OCI-LY1 (cell line): ENCODE measurements at regions not wholly inside any gene's neighbourhood (a gene's known extent, or its start where the extent isn't known, plus 50 kb on each side); places are given as distances from the start of the nearest gene placed in this dataset.

Source experiments
- H2AFZ ChIP-seq: fragments of 200-600 bp; sonication (generic), shearing (Covaris generic); 2 replicates; pipeline ENCODE4 v1.6.0; 2014; ENCODE audit warnings: antibody characterized with exemption, mild to moderate bottlenecking, low read length
- H3F3A ChIP-seq: fragments of 200-600 bp; sonication (generic), shearing (Covaris generic); 2 replicates; pipeline ENCODE4 v1.6.0; 2014; ENCODE audit warnings: mild to moderate bottlenecking, antibody characterized with exemption, low read length, moderate library complexity; ENCODE audit not compliant: insufficient read depth
- H3K27ac ChIP-seq: fragments of 200-600 bp; sonication (generic); 2 replicates; pipeline ENCODE4 v1.5.1; 2014; ENCODE audit warnings: low read length, mixed run types, mild to moderate bottlenecking, low read depth; ENCODE audit not compliant: poor library complexity, severe bottlenecking
- H3K27me3 ChIP-seq: fragments of 200-600 bp; sonication (generic); 2 replicates; pipeline ENCODE4 v1.6.0; 2014; ENCODE audit warnings: antibody characterized with exemption, mild to moderate bottlenecking, low read length, moderate library complexity; ENCODE audit not compliant: insufficient read depth
- H3K36me3 ChIP-seq: fragments of 200-600 bp; sonication (generic); 2 replicates; pipeline ENCODE4 v1.6.1; 2014; ENCODE audit warnings: mild to moderate bottlenecking, antibody characterized with exemption, low read length, moderate library complexity, mixed read lengths; ENCODE audit not compliant: insufficient read depth
- H3K4me1 ChIP-seq: fragments of 200-600 bp; sonication (generic); 2 replicates; pipeline ENCODE4 v1.5.1; 2014; ENCODE audit warnings: mild to moderate bottlenecking, low read length, moderate library complexity; ENCODE audit not compliant: insufficient read depth, severe bottlenecking
- H3K4me2 ChIP-seq: fragments of 200-600 bp; sonication (generic), shearing (Covaris generic); 2 replicates; pipeline ENCODE4 v1.6.1; 2014; ENCODE audit warnings: low read length
- H3K4me3 ChIP-seq: fragments of 200-600 bp; sonication (generic); 2 replicates; pipeline ENCODE4 v1.5.1; 2014; ENCODE audit warnings: low read length, low read depth, mild to moderate bottlenecking, mixed read lengths; ENCODE audit not compliant: poor library complexity, severe bottlenecking
- H3K79me2 ChIP-seq: fragments of 200-600 bp; shearing (Covaris generic); 2 replicates; pipeline ENCODE4 v1.6.1; 2016; ENCODE audit warnings: mixed run types, low read length, mixed read lengths; ENCODE audit not compliant: insufficient read depth
- H3K9ac ChIP-seq: fragments of 200-600 bp; sonication (generic), shearing (Covaris generic); 2 replicates; pipeline ENCODE4 v1.6.1; 2014; ENCODE audit warnings: mild to moderate bottlenecking, low read length, mixed read lengths
- H3K9me2 ChIP-seq: fragments of 200-600 bp; sonication (generic), shearing (Covaris generic); 2 replicates; pipeline ENCODE4 v1.6.1; 2014; ENCODE audit warnings: low read depth, mild to moderate bottlenecking, low read length, mixed read lengths
- H3K9me3 ChIP-seq: fragments of 200-600 bp; shearing (Covaris generic); 2 replicates; pipeline ENCODE4 v1.6.1; 2014; ENCODE audit warnings: low read length, mixed read lengths
- H4K20me1 ChIP-seq: fragments of 200-600 bp; sonication (generic), shearing (Covaris generic); 2 replicates; pipeline ENCODE4 v1.6.0; 2016; ENCODE audit warnings: mild to moderate bottlenecking, low read length; ENCODE audit not compliant: insufficient read depth
- CTCF ChIP-seq: fragments of 200-600 bp; sonication (generic), shearing (Covaris generic); IDR thresholded peaks from 2 replicates; pipeline ENCODE4 v1.5.1; 2017; ENCODE audit warnings: mild to moderate bottlenecking, antibody characterized with exemption, low read length, moderate library complexity, mixed read lengths
- EZH2 ChIP-seq: fragments of 200-600 bp; sonication (generic), shearing (Covaris generic); IDR thresholded peaks from 2 replicates; pipeline ENCODE4 v1.8.0; 2017; ENCODE audit warnings: borderline replicate concordance, mixed run types, mild to moderate bottlenecking, antibody characterized with exemption, low read length, moderate library complexity, mixed read lengths

- H3K79me2 ChIP-seq = no peaks in the 10 kb centered on the region
- no peaks in the 10 kb centered on the region for H3K4me1 ChIP-seq
- no peaks in the 10 kb centered on the region for H3K9me3 ChIP-seq
- no peaks in the 10 kb centered on the region for H3F3A ChIP-seq
- no peak overlapping the region for H3K4me2 ChIP-seq
- H2AFZ ChIP-seq = no peak overlapping the region
- no peak overlapping the region for H3K4me3 ChIP-seq
- H4K20me1 ChIP-seq = no peaks in the 10 kb centered on the region
- TF ChIP-seq EZH2 = no peak
- no peak for TF ChIP-seq CTCF
- H3K9ac ChIP-seq = no peak overlapping the region
- H3K36me3 ChIP-seq = no peaks in the 10 kb centered on the region
- H3K27ac ChIP-seq = no peak overlapping the region
- no peaks in the 10 kb centered on the region for H3K9me2 ChIP-seq
- no peaks in the 10 kb centered on the region for H3K27me3 ChIP-seq
Measured at GRCh38 chr11:122246874-122247273, 130.9 kb upstream of the BLID start.

- Histone ChIP-seq H2AFZ (no peak overlapping the region), H4K20me1 (no peaks in the 10 kb centered on the region), H3K9me2 (no peaks in the 10 kb centered on the region), H3F3A (no peaks in the 10 kb centered on the region), H3K9ac (no peak overlapping the region), H3K79me2 (no peaks in the 10 kb centered on the region), H3K4me1 (no peaks in the 10 kb centered on the region), H3K9me3 (no peaks in the 10 kb centered on the region), H3K4me2 (no peak overlapping the region), H3K36me3 (no peaks in the 10 kb centered on the region), H3K27ac (no peak overlapping the region), H3K4me3 (no peak overlapping the region), H3K27me3 (no peaks in the 10 kb centered on the region)
- TF ChIP-seq EZH2 (no peak), CTCF (no peak)
Measured at GRCh38 chr11:122242731-122243130, 126.7 kb upstream of the BLID start.

- no peak overlapping the region for H3K9ac ChIP-seq
- TF ChIP-seq CTCF = no peak
- no peak for TF ChIP-seq EZH2
Measured at GRCh38 chr11:122241566-122241965, 125.6 kb upstream of the BLID start.

More at GRCh38 chr11:122241566-122241965, 125.6 kb upstream of the BLID start:
- Histone ChIP-seq H3K79me2 (no peaks in the 10 kb centered on the region), H3K4me3 (no peak overlapping the region), H4K20me1 (no peaks in the 10 kb centered on the region), H3K27ac (no peak overlapping the region), H3K36me3 (no peaks in the 10 kb centered on the region), H3K9me3 (no peaks in the 10 kb centered on the region), H3K9me2 (no peaks in the 10 kb centered on the region), H3K4me1 (no peaks in the 10 kb centered on the region), H3K4me2 (no peak overlapping the region), H3K27me3 (no peaks in the 10 kb centered on the region), H3F3A (no peaks in the 10 kb centered on the region), H2AFZ (no peak overlapping the region)
